ENCODE measurements at regions not wholly inside any gene's neighbourhood (a gene's known extent, or its start where the extent isn't known, plus 50 kb on each side); places are given as distances from the start of the nearest gene placed in this dataset.

DNA sequence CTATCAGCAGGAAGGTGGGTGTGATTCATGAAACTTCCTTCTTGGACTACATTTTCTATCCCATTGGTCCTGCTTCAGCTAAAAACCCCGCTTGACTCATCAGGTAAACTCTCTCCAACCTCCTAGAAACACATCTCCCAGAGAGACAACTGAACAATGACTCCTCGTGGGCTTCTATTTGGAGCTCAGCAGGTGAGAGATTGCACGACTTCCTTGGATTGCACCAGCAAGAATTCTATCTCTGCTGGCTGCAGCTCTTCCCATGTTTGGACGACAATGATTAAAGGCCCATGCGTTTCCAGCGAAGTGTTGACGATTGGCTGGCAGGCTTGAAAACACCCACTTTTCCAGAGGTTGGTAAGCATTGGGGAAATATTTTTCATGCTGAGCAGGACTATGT, 216.1 kb upstream of the NTM start:
- TF ChIP-seq, protein P1, sequence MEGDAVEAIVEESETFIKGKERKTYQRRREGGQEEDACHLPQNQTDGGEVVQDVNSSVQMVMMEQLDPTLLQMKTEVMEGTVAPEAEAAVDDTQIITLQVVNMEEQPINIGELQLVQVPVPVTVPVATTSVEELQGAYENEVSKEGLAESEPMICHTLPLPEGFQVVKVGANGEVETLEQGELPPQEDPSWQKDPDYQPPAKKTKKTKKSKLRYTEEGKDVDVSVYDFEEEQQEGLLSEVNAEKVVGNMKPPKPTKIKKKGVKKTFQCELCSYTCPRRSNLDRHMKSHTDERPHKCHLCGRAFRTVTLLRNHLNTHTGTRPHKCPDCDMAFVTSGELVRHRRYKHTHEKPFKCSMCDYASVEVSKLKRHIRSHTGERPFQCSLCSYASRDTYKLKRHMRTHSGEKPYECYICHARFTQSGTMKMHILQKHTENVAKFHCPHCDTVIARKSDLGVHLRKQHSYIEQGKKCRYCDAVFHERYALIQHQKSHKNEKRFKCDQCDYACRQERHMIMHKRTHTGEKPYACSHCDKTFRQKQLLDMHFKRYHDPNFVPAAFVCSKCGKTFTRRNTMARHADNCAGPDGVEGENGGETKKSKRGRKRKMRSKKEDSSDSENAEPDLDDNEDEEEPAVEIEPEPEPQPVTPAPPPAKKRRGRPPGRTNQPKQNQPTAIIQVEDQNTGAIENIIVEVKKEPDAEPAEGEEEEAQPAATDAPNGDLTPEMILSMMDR (IDR thresholded peaks at IDR 0.05): no peak
- TF ChIP-seq POLR2A (IDR thresholded peaks at IDR 0.05): no peak

Data from right lobe of liver (tissue), 4 donors.